Fibroblast of lung (primary cell): ENCODE measurements at regions not wholly inside any gene's neighbourhood (a gene's known extent, or its start where the extent isn't known, plus 50 kb on each side); places are given as distances from the start of the nearest gene placed in this dataset.

Experiments
- DNase-seq, 2 donors: peaks; one replicate each; pipeline versions ENCODE4 v3.0.0 to v3.0.0-alpha.2; 2010; ENCODE audit warnings: low read depth in 2 of 2
- H2AFZ ChIP-seq: 2 replicates; pipeline ENCODE4 v1.5.1; 2012; ENCODE audit warnings: low read length, control low read depth, inconsistent platforms
- H3K27ac ChIP-seq: 2 replicates; pipeline ENCODE4 v1.5.1; 2011; ENCODE audit warnings: low read length, control low read depth; ENCODE audit not compliant: insufficient read depth
- H3K27me3 ChIP-seq: 2 replicates; pipeline ENCODE4 v1.5.1; 2011; ENCODE audit warnings: mild to moderate bottlenecking, low read length; ENCODE audit not compliant: control insufficient read depth, insufficient read depth
- H3K36me3 ChIP-seq: 2 replicates; pipeline ENCODE4 v1.5.1; 2011; ENCODE audit warnings: low read length; ENCODE audit not compliant: control insufficient read depth, insufficient read depth
- H3K4me1 ChIP-seq: 2 replicates; pipeline ENCODE4 v1.5.1; 2011; ENCODE audit warnings: low read length; ENCODE audit not compliant: control insufficient read depth, insufficient read depth; ENCODE audit errors: extremely low read depth
- H3K4me2 ChIP-seq: 2 replicates; pipeline ENCODE4 v1.5.1; 2011; ENCODE audit warnings: low read length, control low read depth; ENCODE audit not compliant: insufficient read depth; ENCODE audit errors: extremely low read depth
- H3K4me3 ChIP-seq, 4 experiments: fragments of 200-600 bp in 1 of 4; sonication (generic) in 1 of 4; replicated peaks in 1 of 4; 2 replicates each; pipeline ENCODE4 v1.5.1; 2011 to 2016; ENCODE audit warnings: low read length in 4 of 4, low read depth in 3 of 4, mild to moderate bottlenecking in 3 of 4, control low read depth in 2 of 4, inconsistent platforms in 1 of 4, mixed read lengths in 1 of 4; ENCODE audit not compliant: insufficient read depth in 1 of 4; ENCODE audit errors: control extremely low read depth in 1 of 4
- H3K79me2 ChIP-seq: 2 replicates; pipeline ENCODE4 v1.5.1; 2012; ENCODE audit warnings: mild to moderate bottlenecking, low read length, inconsistent platforms; ENCODE audit not compliant: control insufficient read depth, insufficient read depth
- H3K9ac ChIP-seq: 2 replicates; pipeline ENCODE4 v1.5.1; 2011; ENCODE audit warnings: mild to moderate bottlenecking, low read length, control low read depth; ENCODE audit not compliant: insufficient read depth
- H3K9me3 ChIP-seq: 2 replicates; pipeline ENCODE4 v1.5.1; 2012; ENCODE audit warnings: low read depth, low read length; ENCODE audit not compliant: control insufficient read depth, insufficient read depth
- H4K20me1 ChIP-seq: 2 replicates; pipeline ENCODE4 v1.5.1; 2011; ENCODE audit warnings: low read length; ENCODE audit not compliant: control insufficient read depth, insufficient read depth; ENCODE audit errors: extremely low read depth
- CTCF ChIP-seq, 2 donors: IDR thresholded peaks in 1 of 2; conservative IDR thresholded peaks in 1 of 2; 1 replicate in 1 of 2; 2 replicates in 1 of 2; pipeline ENCODE4 v1.5.1; 2011 to 2012; ENCODE audit warnings: low read length in 2 of 2, control low read depth in 1 of 2, inconsistent platforms in 1 of 2, low read depth in 1 of 2, mild to moderate bottlenecking in 1 of 2
- EZH2 ChIP-seq: IDR thresholded peaks from 2 replicates; pipeline ENCODE4 v1.5.1; 2012; ENCODE audit warnings: low read length, control low read depth, mild to moderate bottlenecking; ENCODE audit errors: missing control alignments

- no peaks in the 10 kb centered on the region for H3K9me3 ChIP-seq
- H3K9ac ChIP-seq = no peak overlapping the region
- TF ChIP-seq CTCF (conservative IDR thresholded peaks at IDR 0.05 in 1 of 2, IDR thresholded peaks at IDR 0.05 in 1 of 2; ENCODE audit: low read depth in 1 of 2, low read length in 2 of 2) = no peak
- TF ChIP-seq EZH2 = no peak
- H3K79me2 ChIP-seq = no peaks in the 10 kb centered on the region
- H3K27ac ChIP-seq = no peak overlapping the region
- DNase-seq = no peak
- no peaks in the 10 kb centered on the region for H4K20me1 ChIP-seq
- H3K4me3 ChIP-seq = no peak overlapping the region
- no peaks in the 10 kb centered on the region for H3K27me3 ChIP-seq
- no peak overlapping the region for H3K4me2 ChIP-seq
- H3K4me1 ChIP-seq = no peaks in the 10 kb centered on the region
- no peaks in the 10 kb centered on the region for H3K36me3 ChIP-seq
- no peak overlapping the region for H2AFZ ChIP-seq
Measured at GRCh38 chr16:8053437-8053836, 536.9 kb downstream of the TMEM114 start.

GRCh38 chr16:8048433-8048832 is 541.9 kb downstream of the TMEM114 start:
- H2AFZ ChIP-seq = no peak overlapping the region
- no peaks in the 10 kb centered on the region for H3K27me3 ChIP-seq
- no peak for TF ChIP-seq EZH2
- no peak for TF ChIP-seq CTCF (conservative IDR thresholded peaks at IDR 0.05 in 1 of 2, IDR thresholded peaks at IDR 0.05 in 1 of 2; ENCODE audit: low read depth in 1 of 2, low read length in 2 of 2)
- H3K9ac ChIP-seq = no peak overlapping the region
- DNase-seq = no peak
- no peak overlapping the region for H3K4me3 ChIP-seq
- H3K4me1 ChIP-seq = no peaks in the 10 kb centered on the region
- no peaks in the 10 kb centered on the region for H3K79me2 ChIP-seq
- H3K36me3 ChIP-seq = no peaks in the 10 kb centered on the region
- no peaks in the 10 kb centered on the region for H4K20me1 ChIP-seq
- H3K4me2 ChIP-seq = no peak overlapping the region
- no peak overlapping the region for H3K27ac ChIP-seq
- H3K9me3 ChIP-seq = no peaks in the 10 kb centered on the region

GRCh38 chr16:8047736-8048135 is 542.6 kb downstream of the TMEM114 start:
- H3K9ac ChIP-seq = no peak overlapping the region
- no peak overlapping the region for H3K4me3 ChIP-seq
- no peaks in the 10 kb centered on the region for H4K20me1 ChIP-seq
- H3K36me3 ChIP-seq = no peaks in the 10 kb centered on the region
- TF ChIP-seq EZH2 = no peak
- no peak for TF ChIP-seq CTCF (conservative IDR thresholded peaks at IDR 0.05 in 1 of 2, IDR thresholded peaks at IDR 0.05 in 1 of 2; ENCODE audit: low read depth in 1 of 2, low read length in 2 of 2)
- H3K4me2 ChIP-seq = no peak overlapping the region
- H3K9me3 ChIP-seq = no peaks in the 10 kb centered on the region
- H3K4me1 ChIP-seq = no peaks in the 10 kb centered on the region
- H3K27me3 ChIP-seq = no peaks in the 10 kb centered on the region
- no peak overlapping the region for H3K27ac ChIP-seq
- no peak for DNase-seq
- no peaks in the 10 kb centered on the region for H3K79me2 ChIP-seq
- no peak overlapping the region for H2AFZ ChIP-seq
